ENCODE measurements at regions not wholly inside any gene's neighbourhood (a gene's known extent, or its start where the extent isn't known, plus 50 kb on each side); places are given as distances from the start of the nearest gene placed in this dataset.

DNA sequence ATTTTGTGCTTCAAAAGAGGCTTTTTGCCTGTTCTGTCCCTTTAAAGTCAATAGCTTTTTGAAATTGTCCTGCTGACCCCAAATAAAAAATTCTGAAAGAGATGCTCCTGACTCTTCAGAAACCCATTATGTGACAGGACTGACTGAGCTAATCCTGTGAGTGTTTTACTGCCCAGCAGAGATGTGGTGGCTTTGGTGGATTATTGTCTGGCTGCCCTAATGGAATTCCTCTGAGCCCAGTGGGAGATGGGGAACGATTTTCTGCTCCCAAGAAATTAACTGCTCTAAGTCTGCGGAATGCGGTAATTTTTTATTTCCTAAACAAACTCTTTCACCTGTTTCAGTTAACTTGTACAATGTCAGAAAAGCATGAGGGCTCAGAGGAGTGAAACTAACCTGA, 258.2 kb downstream of the IKZF2 start (continued):
- TF ChIP-seq, protein P1, sequence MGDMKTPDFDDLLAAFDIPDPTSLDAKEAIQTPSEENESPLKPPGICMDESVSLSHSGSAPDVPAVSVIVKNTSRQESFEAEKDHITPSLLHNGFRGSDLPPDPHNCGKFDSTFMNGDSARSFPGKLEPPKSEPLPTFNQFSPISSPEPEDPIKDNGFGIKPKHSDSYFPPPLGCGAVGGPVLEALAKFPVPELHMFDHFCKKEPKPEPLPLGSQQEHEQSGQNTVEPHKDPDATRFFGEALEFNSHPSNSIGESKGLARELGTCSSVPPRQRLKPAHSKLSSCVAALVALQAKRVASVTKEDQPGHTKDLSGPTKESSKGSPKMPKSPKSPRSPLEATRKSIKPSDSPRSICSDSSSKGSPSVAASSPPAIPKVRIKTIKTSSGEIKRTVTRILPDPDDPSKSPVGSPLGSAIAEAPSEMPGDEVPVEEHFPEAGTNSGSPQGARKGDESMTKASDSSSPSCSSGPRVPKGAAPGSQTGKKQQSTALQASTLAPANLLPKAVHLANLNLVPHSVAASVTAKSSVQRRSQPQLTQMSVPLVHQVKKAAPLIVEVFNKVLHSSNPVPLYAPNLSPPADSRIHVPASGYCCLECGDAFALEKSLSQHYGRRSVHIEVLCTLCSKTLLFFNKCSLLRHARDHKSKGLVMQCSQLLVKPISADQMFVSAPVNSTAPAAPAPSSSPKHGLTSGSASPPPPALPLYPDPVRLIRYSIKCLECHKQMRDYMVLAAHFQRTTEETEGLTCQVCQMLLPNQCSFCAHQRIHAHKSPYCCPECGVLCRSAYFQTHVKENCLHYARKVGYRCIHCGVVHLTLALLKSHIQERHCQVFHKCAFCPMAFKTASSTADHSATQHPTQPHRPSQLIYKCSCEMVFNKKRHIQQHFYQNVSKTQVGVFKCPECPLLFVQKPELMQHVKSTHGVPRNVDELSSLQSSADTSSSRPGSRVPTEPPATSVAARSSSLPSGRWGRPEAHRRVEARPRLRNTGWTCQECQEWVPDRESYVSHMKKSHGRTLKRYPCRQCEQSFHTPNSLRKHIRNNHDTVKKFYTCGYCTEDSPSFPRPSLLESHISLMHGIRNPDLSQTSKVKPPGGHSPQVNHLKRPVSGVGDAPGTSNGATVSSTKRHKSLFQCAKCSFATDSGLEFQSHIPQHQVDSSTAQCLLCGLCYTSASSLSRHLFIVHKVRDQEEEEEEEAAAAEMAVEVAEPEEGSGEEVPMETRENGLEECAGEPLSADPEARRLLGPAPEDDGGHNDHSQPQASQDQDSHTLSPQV (IDR thresholded peaks at IDR 0.05): no peak
- TF ChIP-seq IRF5 (IDR thresholded peaks at IDR 0.05; ENCODE audit: borderline replicate concordance): no peak
- TF ChIP-seq, protein P2, sequence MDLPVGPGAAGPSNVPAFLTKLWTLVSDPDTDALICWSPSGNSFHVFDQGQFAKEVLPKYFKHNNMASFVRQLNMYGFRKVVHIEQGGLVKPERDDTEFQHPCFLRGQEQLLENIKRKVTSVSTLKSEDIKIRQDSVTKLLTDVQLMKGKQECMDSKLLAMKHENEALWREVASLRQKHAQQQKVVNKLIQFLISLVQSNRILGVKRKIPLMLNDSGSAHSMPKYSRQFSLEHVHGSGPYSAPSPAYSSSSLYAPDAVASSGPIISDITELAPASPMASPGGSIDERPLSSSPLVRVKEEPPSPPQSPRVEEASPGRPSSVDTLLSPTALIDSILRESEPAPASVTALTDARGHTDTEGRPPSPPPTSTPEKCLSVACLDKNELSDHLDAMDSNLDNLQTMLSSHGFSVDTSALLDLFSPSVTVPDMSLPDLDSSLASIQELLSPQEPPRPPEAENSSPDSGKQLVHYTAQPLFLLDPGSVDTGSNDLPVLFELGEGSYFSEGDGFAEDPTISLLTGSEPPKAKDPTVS (IDR thresholded peaks at IDR 0.05; ENCODE audit: low read depth, low read length): no peak

- no peaks in the 10 kb centered on the region for H3K27me3 ChIP-seq (replicated peaks in 1 of 2; ENCODE audit: control insufficient read depth in 2 of 2, insufficient read depth in 2 of 2, low read length in 1 of 2)
- SMC1A ChIA-PET (ENCODE audit: uncharacterized antibody, unreplicated experiment): interaction anchor here (0.8 to 2.6 kb wide), 15 partner anchors 10 to 211 kb away, joined by 3 to 9 read pairs (median 4); no protein-coding TSS in a partner anchor
- POLR2A ChIA-PET: no interaction called here
- H3K9ac ChIP-seq (ENCODE audit: control insufficient read depth, insufficient read depth, low read length): no peak overlapping the region
- DNase-seq (ENCODE audit: low read depth, low spot score) (no peak), ATAC-seq (peak; percentile 68), FAIRE-seq (no peak)
- H3K27ac ChIP-seq (ENCODE audit: control insufficient read depth, insufficient read depth): no peak overlapping the region
- 52% methylated on average over 3 of the region's 3 CpGs for WGBS (ENCODE audit: insufficient coverage, insufficient replicate concordance, low lambda C conversion rate, missing lambda C conversion rate)
- in situ Hi-C loops (cut with MboI): no loop called here
- no peaks in the 10 kb centered on the region for H3K79me2 ChIP-seq (ENCODE audit: control insufficient read depth, insufficient read depth, low read length)
- RAD21 ChIA-PET (ENCODE audit: unreplicated experiment): interaction anchor here (2.4 kb wide), 1 partner anchor 115 kb away, joined by 8 read pairs; no protein-coding TSS in a partner anchor
- intact Hi-C loops (cut with micrococcal nuclease; ENCODE audit: unreplicated experiment): loop anchor here (1.0 to 10.0 kb wide), 3 partner anchors 115 to 297 kb away; no protein-coding TSS in a partner anchor
- no peaks in the 10 kb centered on the region for H4K20me1 ChIP-seq (ENCODE audit: control insufficient read depth, insufficient read depth)
- no peaks in the 10 kb centered on the region for H3K4me1 ChIP-seq (ENCODE audit: control insufficient read depth, insufficient read depth, low read length)
- H3K36me3 ChIP-seq (ENCODE audit: control insufficient read depth in 2 of 2, insufficient read depth in 2 of 2, low read length in 1 of 2): no peaks in the 10 kb centered on the region
- no peak overlapping the region; the same call in 1 of the 2 replicates for H2AFZ ChIP-seq (ENCODE audit: control insufficient read depth, low read depth, low read length)
- no peak overlapping the region for H3K4me3 ChIP-seq
- CTCF ChIA-PET: interaction anchor here (0.6 to 2.6 kb wide), 12 partner anchors 10 to 208 kb away, joined by 3 to 21 read pairs (median 3); no protein-coding TSS in a partner anchor
- no peak overlapping the region for H3K4me2 ChIP-seq (ENCODE audit: control insufficient read depth, insufficient read depth)
- H3K9me3 ChIP-seq (replicated peaks; ENCODE audit: control insufficient read depth, insufficient read depth, low read length): no peaks in the 10 kb centered on the region
- BruUV-seq (replicated peaks): no TSS peak
- TF ChIP-seq SUPT20H (IDR thresholded peaks at IDR 0.05; ENCODE audit: borderline replicate concordance, control insufficient read depth, low read depth, low read length) (no peak), NKRF (conservative IDR thresholded peaks at IDR 0.05) (no peak), NFXL1 (IDR thresholded peaks at IDR 0.05; ENCODE audit: borderline replicate concordance) (no peak), RUNX3 (IDR thresholded peaks at IDR 0.05; ENCODE audit: low read length) (0 out of 2 replicates have a peak, but pooled peaks have one; percentile 21)
- TF ChIP-seq, protein P3, sequence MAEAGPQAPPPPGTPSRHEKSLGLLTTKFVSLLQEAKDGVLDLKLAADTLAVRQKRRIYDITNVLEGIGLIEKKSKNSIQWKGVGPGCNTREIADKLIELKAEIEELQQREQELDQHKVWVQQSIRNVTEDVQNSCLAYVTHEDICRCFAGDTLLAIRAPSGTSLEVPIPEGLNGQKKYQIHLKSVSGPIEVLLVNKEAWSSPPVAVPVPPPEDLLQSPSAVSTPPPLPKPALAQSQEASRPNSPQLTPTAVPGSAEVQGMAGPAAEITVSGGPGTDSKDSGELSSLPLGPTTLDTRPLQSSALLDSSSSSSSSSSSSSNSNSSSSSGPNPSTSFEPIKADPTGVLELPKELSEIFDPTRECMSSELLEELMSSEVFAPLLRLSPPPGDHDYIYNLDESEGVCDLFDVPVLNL (IDR thresholded peaks at IDR 0.05; ENCODE audit: low read depth, low read length): no peak
Observed at GRCh38 chr2:212892193-212892592, 259.2 kb downstream of the IKZF2 start.

All from GM12878 (cell line).